ENCODE measurements at regions not wholly inside any gene's neighbourhood (a gene's known extent, or its start where the extent isn't known, plus 50 kb on each side); places are given as distances from the start of the nearest gene placed in this dataset.

DNA sequence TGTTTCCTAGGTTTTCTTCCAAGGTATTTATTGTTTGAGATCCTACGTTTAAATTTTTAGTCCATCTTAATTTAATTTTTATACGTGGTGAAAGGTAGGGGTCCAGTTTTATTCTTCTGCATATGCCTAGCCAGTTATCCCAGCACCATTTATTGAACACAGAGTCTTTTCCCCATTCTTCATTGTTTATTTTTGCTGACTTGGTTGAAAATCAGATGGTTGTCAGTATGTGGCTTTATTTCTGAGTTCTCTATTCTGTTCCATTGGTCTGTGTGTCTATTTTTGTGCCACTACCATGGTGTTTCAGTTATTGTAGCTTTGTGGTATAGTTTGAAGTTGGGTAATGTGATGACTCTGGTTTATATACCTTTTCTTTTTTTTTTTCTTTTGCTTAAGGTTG lies 753.0 kb upstream of the GOT2 start:
- TF ChIP-seq, protein P1, sequence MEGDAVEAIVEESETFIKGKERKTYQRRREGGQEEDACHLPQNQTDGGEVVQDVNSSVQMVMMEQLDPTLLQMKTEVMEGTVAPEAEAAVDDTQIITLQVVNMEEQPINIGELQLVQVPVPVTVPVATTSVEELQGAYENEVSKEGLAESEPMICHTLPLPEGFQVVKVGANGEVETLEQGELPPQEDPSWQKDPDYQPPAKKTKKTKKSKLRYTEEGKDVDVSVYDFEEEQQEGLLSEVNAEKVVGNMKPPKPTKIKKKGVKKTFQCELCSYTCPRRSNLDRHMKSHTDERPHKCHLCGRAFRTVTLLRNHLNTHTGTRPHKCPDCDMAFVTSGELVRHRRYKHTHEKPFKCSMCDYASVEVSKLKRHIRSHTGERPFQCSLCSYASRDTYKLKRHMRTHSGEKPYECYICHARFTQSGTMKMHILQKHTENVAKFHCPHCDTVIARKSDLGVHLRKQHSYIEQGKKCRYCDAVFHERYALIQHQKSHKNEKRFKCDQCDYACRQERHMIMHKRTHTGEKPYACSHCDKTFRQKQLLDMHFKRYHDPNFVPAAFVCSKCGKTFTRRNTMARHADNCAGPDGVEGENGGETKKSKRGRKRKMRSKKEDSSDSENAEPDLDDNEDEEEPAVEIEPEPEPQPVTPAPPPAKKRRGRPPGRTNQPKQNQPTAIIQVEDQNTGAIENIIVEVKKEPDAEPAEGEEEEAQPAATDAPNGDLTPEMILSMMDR (IDR thresholded peaks at IDR 0.05): no peak
- TF ChIP-seq POLR2A (IDR thresholded peaks at IDR 0.05): no peak
